Panc1 (cell line): ENCODE measurements at regions not wholly inside any gene's neighbourhood (a gene's known extent, or its start where the extent isn't known, plus 50 kb on each side); places are given as distances from the start of the nearest gene placed in this dataset.

Experiments used
- ATAC-seq: fragments of 200-7000 bp; cut with Tn5 transposase; 2 replicates; pipeline ENCODE4 v1.9.1; 2020; ENCODE audit warnings: mild to moderate bottlenecking, moderate library complexity
- BruUV-seq: library from RNA; stranded (reverse); fragments of 400-500 nt; replicated peaks from 2 replicates; lab custom pipeline; 2021; lab: Mats Ljungman, UMichigan
- CTCF ChIA-PET: fragments of 300-600 bp; sonication (Branson Sonifier 250); formaldehyde crosslinking; loops from one replicate; lab custom pipeline; 2022; ENCODE audit warnings: antibody characterized with exemption; lab: Charles Lee
- POLR2A ChIA-PET: fragments of 300-600 bp; sonication (Branson Sonifier 250); formaldehyde crosslinking; loops from one replicate; lab custom pipeline; 2022; ENCODE audit warnings: antibody characterized with exemption; lab: Charles Lee
- DNase-seq: peaks from one replicate; pipeline ENCODE4 v3.0.0-alpha.2; 2010; ENCODE audit warnings: low read depth, low spot score
- H3K27ac ChIP-seq: 2 replicates; pipeline ENCODE4 v1.5.1; 2011; ENCODE audit warnings: mild to moderate bottlenecking, low read length, inconsistent platforms
- H3K27me3 ChIP-seq: fragments of 200-500 bp; sonication (Bioruptor generic); 2 replicates; pipeline ENCODE4 v1.6.0; 2014; ENCODE audit warnings: low read length, inconsistent platforms; ENCODE audit not compliant: control insufficient read depth, insufficient read depth
- H3K36me3 ChIP-seq: fragments of 200-500 bp; sonication (Bioruptor generic); 2 replicates; pipeline ENCODE4 v1.5.1; 2014; ENCODE audit warnings: inconsistent platforms, mild to moderate bottlenecking, low read length, moderate library complexity; ENCODE audit not compliant: control insufficient read depth, insufficient read depth
- H3K4me1 ChIP-seq: 2 replicates; pipeline ENCODE4 v1.5.1; 2011; ENCODE audit warnings: inconsistent platforms, mild to moderate bottlenecking, low read length, moderate library complexity; ENCODE audit not compliant: control insufficient read depth, insufficient read depth
- H3K4me3 ChIP-seq, 2 experiments: 2 replicates each; pipeline ENCODE4 v1.5.1; 2011 to 2012; ENCODE audit warnings: low read depth in 2 of 2, low read length in 2 of 2, mild to moderate bottlenecking in 2 of 2, inconsistent platforms in 1 of 2, moderate library complexity in 1 of 2
- H3K9me3 ChIP-seq: fragments of 200-500 bp; sonication (Bioruptor generic); 2 replicates; pipeline ENCODE4 v1.5.1; 2014; ENCODE audit warnings: low read depth, mild to moderate bottlenecking, inconsistent platforms, low read length, moderate library complexity; ENCODE audit not compliant: control insufficient read depth, insufficient read depth
- POLR2AphosphoS5 ChIP-seq: IDR thresholded peaks from 2 replicates; pipeline ENCODE4 v1.6.1; 2012; ENCODE audit warnings: mild to moderate bottlenecking, low read depth, low read length, moderate library complexity
- REST ChIP-seq, 2 experiments: IDR thresholded peaks; 2 replicates each; pipeline ENCODE4 v1.6.1; 2011 to 2012; ENCODE audit warnings: low read depth in 2 of 2, control low read depth in 1 of 2, low read length in 1 of 2, mild to moderate bottlenecking in 1 of 2, moderate library complexity in 1 of 2; ENCODE audit not compliant: insufficient read depth in 1 of 2
- SIN3A ChIP-seq: IDR thresholded peaks from 2 replicates; pipeline ENCODE4 v1.6.1; 2012; ENCODE audit warnings: low read depth, mild to moderate bottlenecking, low read length, moderate library complexity, borderline replicate concordance; ENCODE audit not compliant: insufficient read depth
- TCF7L2 ChIP-seq: IDR thresholded peaks from 2 replicates; pipeline ENCODE4 v1.6.1; 2011; ENCODE audit warnings: mild to moderate bottlenecking, low read depth, low read length, inconsistent platforms
- in situ Hi-C: cut with HindIII; loops from 2 replicates; pipeline ENCODE4 v1.10.0; 2016; ENCODE audit warnings: low sequenced_read_pairs, low pct_unique_long_range_greater_than_20kb
- intact Hi-C: fragments of 100-400 bp; cut with micrococcal nuclease; formaldehyde crosslinking; loops from one replicate; pipeline ENCODE4 v1.10.0; 2022; ENCODE audit not compliant: unreplicated experiment
- TF ChIP-seq, protein P1 (sequence below): fragments of 450-650 bp; IDR thresholded peaks from 2 replicates; pipeline ENCODE4 v1.5.1; 2017; ENCODE audit warnings: mild to moderate bottlenecking

- CTCF ChIA-PET = no interaction called here
- intact Hi-C loops = no loop called here
- no peaks in the 10 kb centered on the region for H3K9me3 ChIP-seq
These were observed 1368.7 kb downstream of the UQCRFS1 start for GRCh38 chr19:27844261-27844660.

DNA sequence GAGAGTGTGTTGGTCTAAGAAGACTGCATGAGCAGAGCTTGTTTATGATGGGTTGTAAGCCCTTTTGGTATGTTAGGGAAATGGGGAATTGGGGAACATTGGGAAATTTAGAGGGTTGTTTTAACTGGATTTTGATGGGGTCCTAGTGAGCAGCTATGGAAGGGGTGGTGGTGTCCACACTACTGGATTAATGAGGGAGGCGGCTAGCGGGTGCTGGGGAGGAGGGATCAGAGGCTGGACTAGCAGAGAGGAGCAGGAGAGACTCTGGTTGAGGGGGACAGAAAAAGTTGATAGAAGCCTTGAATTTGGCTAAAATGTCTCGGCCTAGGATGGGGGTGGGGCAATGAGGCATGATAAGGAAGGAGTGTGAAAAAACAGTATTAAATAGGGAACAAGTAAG is 1369.1 kb downstream of the UQCRFS1 start:
- no TSS peak for BruUV-seq
- Histone ChIP-seq H3K36me3 (no peaks in the 10 kb centered on the region), H3K4me3 (no peak overlapping the region), H3K27me3 (no peaks in the 10 kb centered on the region), H3K27ac (no peak overlapping the region), H3K9me3 (no peaks in the 10 kb centered on the region), H3K4me1 (no peaks in the 10 kb centered on the region)
- ChIA-PET CTCF (no interaction called here), POLR2A (no interaction called here)
- intact Hi-C loops (no loop called here), in situ Hi-C loops (no loop called here)
- no peak for DNase-seq
- ATAC-seq = no peak
- TF ChIP-seq, protein P1, sequence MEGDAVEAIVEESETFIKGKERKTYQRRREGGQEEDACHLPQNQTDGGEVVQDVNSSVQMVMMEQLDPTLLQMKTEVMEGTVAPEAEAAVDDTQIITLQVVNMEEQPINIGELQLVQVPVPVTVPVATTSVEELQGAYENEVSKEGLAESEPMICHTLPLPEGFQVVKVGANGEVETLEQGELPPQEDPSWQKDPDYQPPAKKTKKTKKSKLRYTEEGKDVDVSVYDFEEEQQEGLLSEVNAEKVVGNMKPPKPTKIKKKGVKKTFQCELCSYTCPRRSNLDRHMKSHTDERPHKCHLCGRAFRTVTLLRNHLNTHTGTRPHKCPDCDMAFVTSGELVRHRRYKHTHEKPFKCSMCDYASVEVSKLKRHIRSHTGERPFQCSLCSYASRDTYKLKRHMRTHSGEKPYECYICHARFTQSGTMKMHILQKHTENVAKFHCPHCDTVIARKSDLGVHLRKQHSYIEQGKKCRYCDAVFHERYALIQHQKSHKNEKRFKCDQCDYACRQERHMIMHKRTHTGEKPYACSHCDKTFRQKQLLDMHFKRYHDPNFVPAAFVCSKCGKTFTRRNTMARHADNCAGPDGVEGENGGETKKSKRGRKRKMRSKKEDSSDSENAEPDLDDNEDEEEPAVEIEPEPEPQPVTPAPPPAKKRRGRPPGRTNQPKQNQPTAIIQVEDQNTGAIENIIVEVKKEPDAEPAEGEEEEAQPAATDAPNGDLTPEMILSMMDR = no peak

More at GRCh38 chr19:27844261-27844660, 1368.7 kb downstream of the UQCRFS1 start:
- POLR2A ChIA-PET = no interaction called here
- Histone ChIP-seq H3K36me3 (no peaks in the 10 kb centered on the region), H3K4me1 (no peaks in the 10 kb centered on the region), H3K4me3 (no peak overlapping the region), H3K27ac (no peak overlapping the region), H3K27me3 (no peaks in the 10 kb centered on the region)
- BruUV-seq = no TSS peak
- no peak for DNase-seq
- ATAC-seq = no peak
- no peak for TF ChIP-seq REST (IDR thresholded peaks at IDR 0.05; ENCODE audit: insufficient read depth in 1 of 2, low read depth in 2 of 2, low read length in 1 of 2)
- in situ Hi-C loops = no loop called here

DNA sequence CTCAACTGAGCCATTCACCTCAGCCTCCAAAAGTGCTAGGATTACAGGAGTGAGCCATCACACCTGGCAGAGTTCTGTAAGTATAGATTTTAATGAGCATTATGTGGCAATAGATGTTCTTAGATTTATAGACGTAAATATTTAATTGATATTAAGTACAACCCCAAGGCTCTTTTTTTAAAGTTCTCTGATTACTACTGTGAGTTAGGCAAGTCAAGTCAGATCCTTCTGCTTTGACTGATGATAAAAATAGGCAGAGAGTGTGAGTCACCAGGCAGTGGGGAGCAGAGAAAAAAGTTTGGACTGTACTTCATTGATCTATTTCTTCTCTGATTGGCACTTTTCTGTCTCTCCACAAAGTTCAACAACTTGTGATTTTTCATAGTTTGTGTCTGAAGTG is 1379.9 kb downstream of the UQCRFS1 start:
- BruUV-seq = no TSS peak
- DNase-seq = no peak
- in situ Hi-C loops (no loop called here), intact Hi-C loops (no loop called here)
- no peak for ATAC-seq
- no peak for TF ChIP-seq SIN3A
- TF ChIP-seq REST (IDR thresholded peaks at IDR 0.05; ENCODE audit: insufficient read depth in 1 of 2, low read depth in 2 of 2, low read length in 1 of 2) = no peak
- TF ChIP-seq, protein P1 = no peak
- no peak for TF ChIP-seq POLR2AphosphoS5
- no peak for TF ChIP-seq TCF7L2
- Histone ChIP-seq H3K27me3 (no peaks in the 10 kb centered on the region), H3K27ac (no peak overlapping the region), H3K9me3 (no peaks in the 10 kb centered on the region), H3K4me1 (no peaks in the 10 kb centered on the region), H3K4me3 (no peak overlapping the region), H3K36me3 (no peaks in the 10 kb centered on the region)
- POLR2A ChIA-PET = no interaction called here
- CTCF ChIA-PET = no interaction called here
